NT2/D1 (cell line): ENCODE measurements at regions not wholly inside any gene's neighbourhood (a gene's known extent, or its start where the extent isn't known, plus 50 kb on each side); places are given as distances from the start of the nearest gene placed in this dataset.

Experiments used
- YY1 ChIP-seq: IDR thresholded peaks from 2 replicates; pipeline ENCODE4 v1.6.1; 2011; ENCODE audit not compliant: insufficient read length, insufficient read depth
- ZNF274 ChIP-seq: IDR thresholded peaks from 2 replicates; pipeline ENCODE4 v1.6.1; 2011; ENCODE audit warnings: mild to moderate bottlenecking, low read depth, low read length

GRCh38 chr12:100682178-100682577, 108.7 kb downstream of the GAS2L3 start:
- TF ChIP-seq YY1, result no peak
- no peak for TF ChIP-seq ZNF274
